ENCODE measurements at regions not wholly inside any gene's neighbourhood (a gene's known extent, or its start where the extent isn't known, plus 50 kb on each side); places are given as distances from the start of the nearest gene placed in this dataset.
A peak's percentile ranks its signal among the peaks of the same experiment; 100 is the strongest.

- DNase-seq (ENCODE audit: low spot score in 2 of 2): no peak
- TF ChIP-seq EP300 (IDR thresholded peaks at IDR 0.05): no peak
- TF ChIP-seq CTCF (IDR thresholded peaks at IDR 0.05): no peak
- TF ChIP-seq POLR2A (IDR thresholded peaks at IDR 0.05): no peak
- TF ChIP-seq POLR2AphosphoS5 (IDR thresholded peaks at IDR 0.05): no peak
- Histone ChIP-seq H3K9me3 (no peaks in the 10 kb centered on the region), H3K27ac (no peak overlapping the region), H3K4me3 (no peak overlapping the region), H3K36me3 (no peaks in the 10 kb centered on the region), H3K4me1 (no peaks in the 10 kb centered on the region), H3K27me3 (no peaks in the 10 kb centered on the region)
Measured at GRCh38 chr3:24769918-24770317, 275.3 kb upstream of the THRB start.

GRCh38 chr3:24773798-24774197 lies 279.1 kb upstream of the THRB start:
- Histone ChIP-seq H3K27ac (no peak overlapping the region), H3K27me3 (no peaks in the 10 kb centered on the region), H3K4me3 (no peak overlapping the region), H3K9me3 (no peaks in the 10 kb centered on the region), H3K36me3 (no peaks in the 10 kb centered on the region), H3K4me1 (no peaks in the 10 kb centered on the region)
- no peak for DNase-seq (ENCODE audit: low spot score in 2 of 2)
- TF ChIP-seq CTCF (IDR thresholded peaks at IDR 0.05) (peak; percentile 37 to 59), POLR2A (IDR thresholded peaks at IDR 0.05) (no peak)
- whole genome bisulfite sequencing: 24% methylated on average over 4 of the region's 4 CpGs

GRCh38 chr3:24780991-24781390 lies 286.3 kb upstream of the THRB start:
- Histone ChIP-seq H3K4me3 (no peak overlapping the region), H3K27ac (no peak overlapping the region), H3K4me1 (no peaks in the 10 kb centered on the region), H3K27me3 (no peaks in the 10 kb centered on the region), H3K9me3 (peaks cover 14% of the 10 kb centered on the region), H3K36me3 (no peaks in the 10 kb centered on the region)
- no peak for DNase-seq (ENCODE audit: low spot score in 2 of 2)
- WGBS: 84% methylated on average over 2 of the region's 2 CpGs
- TF ChIP-seq POLR2AphosphoS5 (IDR thresholded peaks at IDR 0.05): no peak
- no peak for TF ChIP-seq POLR2A (IDR thresholded peaks at IDR 0.05)

DNA sequence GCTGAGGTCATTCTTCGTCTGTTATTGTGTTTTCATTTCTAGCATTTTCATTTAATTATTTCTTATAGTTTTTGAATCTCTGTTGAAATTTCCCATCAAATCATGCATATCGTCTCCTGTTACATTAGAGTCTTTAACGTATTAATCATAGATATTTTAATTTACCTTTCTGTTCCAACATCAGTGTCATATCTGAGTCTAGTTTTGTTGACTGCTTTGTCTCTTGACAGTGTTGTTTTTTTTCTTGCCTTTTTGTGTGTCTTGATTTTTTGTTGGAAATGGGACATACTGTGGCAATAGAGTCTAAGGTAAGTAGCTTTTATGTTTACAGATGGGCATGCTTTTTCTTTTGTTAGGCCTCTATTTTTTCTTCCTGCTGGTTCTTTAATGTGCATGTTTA lies 286.8 kb upstream of the THRB start:
- no peak overlapping the region for H3K4me3 ChIP-seq
- H3K4me1 ChIP-seq: no peaks in the 10 kb centered on the region
- no peak for DNase-seq (ENCODE audit: low spot score in 2 of 2)
- no peaks in the 10 kb centered on the region for H3K27me3 ChIP-seq
- no peak overlapping the region for H3K27ac ChIP-seq
- no peaks in the 10 kb centered on the region for H3K36me3 ChIP-seq
- peaks cover 14% of the 10 kb centered on the region for H3K9me3 ChIP-seq
- TF ChIP-seq CTCF (IDR thresholded peaks at IDR 0.05): no peak
- TF ChIP-seq EP300 (IDR thresholded peaks at IDR 0.05): no peak
- no peak for TF ChIP-seq POLR2A (IDR thresholded peaks at IDR 0.05)
- no peak for TF ChIP-seq POLR2AphosphoS5 (IDR thresholded peaks at IDR 0.05)
- 91% methylated on average over 3 of the region's 3 CpGs for WGBS

DNA sequence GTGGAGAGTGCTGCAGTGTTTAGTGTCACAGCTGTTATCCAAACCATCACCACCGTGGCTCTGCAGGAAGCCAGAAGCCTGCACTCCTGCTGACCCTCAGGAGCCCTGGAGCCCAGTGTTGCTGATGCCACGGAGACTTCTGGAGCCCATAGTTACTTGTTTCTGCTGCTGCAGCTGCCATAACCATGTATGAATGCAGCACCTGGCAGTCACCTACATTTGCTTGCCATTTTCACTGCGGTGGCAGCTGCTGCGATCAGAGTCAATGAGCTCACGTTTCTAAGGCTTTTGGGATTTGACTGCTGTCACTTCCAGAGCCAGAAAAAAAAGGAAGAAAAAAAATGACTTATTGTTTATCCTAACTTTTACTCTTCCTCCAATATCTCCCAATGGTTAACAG lies 299.2 kb upstream of the THRB start:
- Histone ChIP-seq H3K36me3 (no peaks in the 10 kb centered on the region), H3K9me3 (no peaks in the 10 kb centered on the region), H3K27me3 (no peaks in the 10 kb centered on the region), H3K4me3 (no peak overlapping the region), H3K4me1 (no peaks in the 10 kb centered on the region), H3K27ac (no peak overlapping the region)
- TF ChIP-seq CTCF (IDR thresholded peaks at IDR 0.05) (no peak), EP300 (IDR thresholded peaks at IDR 0.05) (no peak), POLR2AphosphoS5 (IDR thresholded peaks at IDR 0.05) (no peak), POLR2A (IDR thresholded peaks at IDR 0.05) (no peak)
- DNase-seq (ENCODE audit: low spot score in 2 of 2): no peak
- WGBS: 59% methylated on average over 5 of the region's 5 CpGs

DNA sequence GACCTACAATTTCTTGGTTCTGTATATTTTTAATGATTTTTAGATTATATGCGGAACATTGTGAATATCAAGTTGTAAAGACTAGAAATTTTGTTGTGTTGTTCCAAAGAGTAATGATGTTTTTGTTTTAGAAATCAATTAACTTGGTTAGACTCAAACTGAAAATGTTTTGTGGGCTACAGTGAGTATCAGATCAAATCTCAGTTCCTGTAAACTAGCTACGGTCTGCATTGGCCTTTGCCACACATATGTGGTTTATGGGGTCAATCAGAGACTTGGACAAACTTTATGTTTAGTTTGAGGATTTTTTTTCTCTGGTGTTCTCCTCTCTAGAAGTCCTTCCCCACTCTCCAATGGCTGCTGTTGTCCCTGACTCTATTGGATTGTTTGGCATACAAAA lies 308.0 kb upstream of the THRB start:
- H3K36me3 ChIP-seq: no peaks in the 10 kb centered on the region
- DNase-seq (ENCODE audit: low spot score in 2 of 2): no peak
- no peaks in the 10 kb centered on the region for H3K4me1 ChIP-seq
- no peak overlapping the region for H3K27ac ChIP-seq
- H3K9me3 ChIP-seq: no peaks in the 10 kb centered on the region
- TF ChIP-seq EP300 (IDR thresholded peaks at IDR 0.05): no peak
- TF ChIP-seq CTCF (IDR thresholded peaks at IDR 0.05): no peak
- no peak for TF ChIP-seq POLR2A (IDR thresholded peaks at IDR 0.05)
- no peak for TF ChIP-seq POLR2AphosphoS5 (IDR thresholded peaks at IDR 0.05)
- H3K4me3 ChIP-seq: no peak overlapping the region
- H3K27me3 ChIP-seq: no peaks in the 10 kb centered on the region
- WGBS: 72% methylated on average over 2 of the region's 2 CpGs

Measured in suprapubic skin (tissue), 4 donors.